CD14-positive monocyte (primary cell): ENCODE measurements at regions not wholly inside any gene's neighbourhood (a gene's known extent, or its start where the extent isn't known, plus 50 kb on each side); places are given as distances from the start of the nearest gene placed in this dataset.

Experiments
- DNase-seq, 3 donors: peaks; one replicate each; pipeline ENCODE4 v3.0.0-alpha.2; 2011 to 2022
- H2AFZ ChIP-seq: 2 replicates; pipeline ENCODE4 v1.6.0; 2012; ENCODE audit warnings: mild to moderate bottlenecking, low read depth, low read length, inconsistent platforms; ENCODE audit not compliant: insufficient read depth, poor library complexity, severe bottlenecking
- H3K27ac ChIP-seq, 2 donors: 1 replicate in 1 of 2; 2 replicates in 1 of 2; pipeline ENCODE4 v1.5.1; 2012 to 2013; ENCODE audit warnings: low read length in 2 of 2, control low read depth in 1 of 2, inconsistent platforms in 1 of 2, low read depth in 1 of 2, mild to moderate bottlenecking in 1 of 2
- H3K27me3 ChIP-seq, 2 donors: one replicate each; pipeline versions ENCODE4 v1.6.0 to v1.6.1; 2011 to 2013; ENCODE audit warnings: low read length in 2 of 2; ENCODE audit not compliant: control insufficient read depth in 2 of 2, insufficient read depth in 2 of 2
- H3K36me3 ChIP-seq, 2 donors: replicated peaks in 1 of 2; 1 replicate in 1 of 2; 2 replicates in 1 of 2; pipeline versions ENCODE4 v1.5.1 to v1.6.1; 2012 to 2013; ENCODE audit warnings: low read length in 2 of 2, control low read depth in 1 of 2, inconsistent platforms in 1 of 2, mild to moderate bottlenecking in 1 of 2; ENCODE audit not compliant: insufficient read depth in 2 of 2, control insufficient read depth in 1 of 2
- H3K4me1 ChIP-seq, 2 donors: 1 replicate in 1 of 2; 2 replicates in 1 of 2; pipeline versions ENCODE4 v1.5.1 to v1.6.1; 2012 to 2013; ENCODE audit warnings: low read length in 2 of 2, control low read depth in 1 of 2, inconsistent platforms in 1 of 2, mild to moderate bottlenecking in 1 of 2, moderate library complexity in 1 of 2; ENCODE audit not compliant: insufficient read depth in 2 of 2, control insufficient read depth in 1 of 2
- H3K4me2 ChIP-seq: replicated peaks from 2 replicates; pipeline ENCODE3; 2012; ENCODE audit warnings: low read length, moderate library complexity, mild to moderate bottlenecking; ENCODE audit not compliant: poor library complexity, severe bottlenecking; ENCODE audit errors: extremely low read depth
- H3K4me3 ChIP-seq, 3 experiments: fragments of 200-600 bp in 1 of 3; sonication (generic) in 1 of 3; replicated peaks in 1 of 3; 1 replicate in 2 of 3; 2 replicates in 1 of 3; pipeline ENCODE4 v1.5.1; 2011 to 2013; ENCODE audit warnings: low read length in 3 of 3, mild to moderate bottlenecking in 3 of 3, control low read depth in 2 of 3, low read depth in 2 of 3, inconsistent platforms in 1 of 3, moderate library complexity in 1 of 3
- H3K79me2 ChIP-seq: 2 replicates; pipeline ENCODE4 v1.6.0; 2012; ENCODE audit warnings: mild to moderate bottlenecking, control low read depth, inconsistent platforms, low read length, moderate library complexity; ENCODE audit not compliant: insufficient read depth
- H3K9ac ChIP-seq: 2 replicates; pipeline ENCODE4 v1.6.0; 2017; ENCODE audit warnings: low read length, mild to moderate bottlenecking; ENCODE audit not compliant: insufficient read depth, poor library complexity, severe bottlenecking
- H3K9me3 ChIP-seq, 2 donors: replicated peaks in 1 of 2; 1 replicate in 1 of 2; 2 replicates in 1 of 2; pipeline versions ENCODE4 v1.5.1 to v1.6.1; 2012 to 2013; ENCODE audit warnings: low read length in 2 of 2, control low read depth in 1 of 2; ENCODE audit not compliant: control insufficient read depth in 1 of 2, insufficient read depth in 1 of 2
- H4K20me1 ChIP-seq: 2 replicates; pipeline ENCODE4 v1.6.0; 2012; ENCODE audit warnings: mild to moderate bottlenecking, low read length, control low read depth, moderate library complexity; ENCODE audit not compliant: insufficient read depth
- H3K27ac Mint-ChIP-seq, 7 donors: one replicate each; pipeline ENCODE4 v1.8.0; 2020; ENCODE audit warnings: mild to moderate bottlenecking in 7 of 7, mixed read lengths in 7 of 7, moderate library complexity in 6 of 7, inconsistent platforms in 2 of 7
- H3K27me3 Mint-ChIP-seq, 3 donors: one replicate each; pipeline ENCODE4 v1.8.0; 2021 to 2022; ENCODE audit warnings: low read depth in 3 of 3, mild to moderate bottlenecking in 3 of 3, mixed read lengths in 3 of 3, moderate library complexity in 3 of 3, inconsistent platforms in 1 of 3
- H3K36me3 Mint-ChIP-seq, 2 donors: one replicate each; pipeline ENCODE4 v1.8.0; 2020; ENCODE audit warnings: mixed read lengths in 2 of 2, inconsistent platforms in 1 of 2, mild to moderate bottlenecking in 1 of 2
- H3K4me1 Mint-ChIP-seq: one replicate; pipeline ENCODE4 v1.8.0; 2020; ENCODE audit warnings: mild to moderate bottlenecking, mixed read lengths
- H3K4me3 Mint-ChIP-seq, 2 donors: one replicate each; pipeline ENCODE4 v1.8.0; 2020; ENCODE audit warnings: mild to moderate bottlenecking in 2 of 2, mixed read lengths in 2 of 2, moderate library complexity in 1 of 2
- H3K9me3 Mint-ChIP-seq, 7 donors: one replicate each; pipeline ENCODE4 v1.8.0; 2020 to 2022; ENCODE audit warnings: mixed read lengths in 7 of 7, mild to moderate bottlenecking in 6 of 7, moderate library complexity in 6 of 7, inconsistent platforms in 2 of 7
- CTCF ChIP-seq: fragments of 200-600 bp; IDR thresholded peaks from one replicate; pipeline ENCODE4 v1.8.0; 2022; ENCODE audit warnings: antibody characterized with exemption, mild to moderate bottlenecking
- WGBS: methylation state at CpG from one replicate; pipeline ENCODE4 v1.1.5; 2013; ENCODE audit warnings: missing lambda C conversion rate; ENCODE audit not compliant: insufficient coverage; 5-methylcytosine and 5-hydroxymethylcytosine counted together
- intact Hi-C, 2 donors: fragments of 100-400 bp; cut with micrococcal nuclease; formaldehyde crosslinking; loops; one replicate each; pipeline versions ENCODE4 v1.15.0 to v1.15.1; 2023

DNA sequence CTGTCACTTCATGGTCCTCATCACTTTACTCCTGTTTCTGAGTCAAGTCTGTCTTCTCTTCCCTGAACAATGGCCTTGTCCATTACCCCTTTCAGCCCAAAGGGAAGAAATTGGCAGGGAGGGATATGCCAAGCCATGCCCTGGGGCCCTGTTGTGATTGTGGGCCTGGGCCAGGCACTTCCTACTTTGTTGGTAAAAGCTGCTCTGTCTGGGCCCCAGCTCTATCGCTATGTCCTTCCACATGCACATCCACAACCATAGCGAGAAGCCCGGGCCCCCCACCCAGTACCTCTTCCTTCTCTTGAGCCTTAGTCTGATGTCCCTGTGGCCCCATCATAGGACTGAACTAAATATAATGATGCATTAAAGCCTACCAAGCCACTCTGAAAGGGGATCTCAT, 126.7 kb upstream of the RCN1 start:
- Mint-ChIP-seq H3K36me3 (no peaks in the 10 kb centered on the region), H3K27me3 (peaks cover 0 to 3% (median 2%) of the 10 kb centered on the region in 3 donors), H3K4me1 (no peaks in the 10 kb centered on the region), H3K4me3 (no peak overlapping the region), H3K9me3 (peaks cover 0 to 1% (median 0%) of the 10 kb centered on the region in 7 donors), H3K27ac (no peak overlapping the region)
- 100% methylated on average over 3 of the region's 3 CpGs for WGBS
- DNase-seq: no peak
- no peak overlapping the region for H3K27ac ChIP-seq
- H2AFZ ChIP-seq: no peak overlapping the region
- no peaks in the 10 kb centered on the region for H3K27me3 ChIP-seq
- no peaks in the 10 kb centered on the region for H4K20me1 ChIP-seq
- no peak overlapping the region for H3K4me2 ChIP-seq
- no peak overlapping the region for H3K4me3 ChIP-seq
- H3K4me1 ChIP-seq: no peaks in the 10 kb centered on the region
- no peak for TF ChIP-seq CTCF
- no peak overlapping the region for H3K9ac ChIP-seq
- no peaks in the 10 kb centered on the region for H3K9me3 ChIP-seq
- intact Hi-C loops: no loop called here
- H3K79me2 ChIP-seq: no peaks in the 10 kb centered on the region
- H3K36me3 ChIP-seq: no peaks in the 10 kb centered on the region

- Histone ChIP-seq H4K20me1 (no peaks in the 10 kb centered on the region), H3K4me2 (no peak overlapping the region), H3K27ac (no peak overlapping the region), H3K36me3 (no peaks in the 10 kb centered on the region), H3K9me3 (no peaks in the 10 kb centered on the region), H3K27me3 (no peaks in the 10 kb centered on the region), H3K4me3 (no peak overlapping the region), H3K79me2 (no peaks in the 10 kb centered on the region), H3K9ac (no peak overlapping the region), H3K4me1 (no peaks in the 10 kb centered on the region), H2AFZ (no peak overlapping the region)
- WGBS: 100% methylated on average over 1 of the region's 4 CpGs
- H3K4me3 Mint-ChIP-seq: no peak overlapping the region
- H3K4me1 Mint-ChIP-seq: peaks cover 5% of the 10 kb centered on the region
- H3K36me3 Mint-ChIP-seq: no peaks in the 10 kb centered on the region
- no peak for TF ChIP-seq CTCF
- intact Hi-C loops: no loop called here
- DNase-seq: no peak
- no peaks in the 10 kb centered on the region for H3K9me3 Mint-ChIP-seq
- peaks cover 1 to 3% (median 2%) of the 10 kb centered on the region in 3 donors for H3K27me3 Mint-ChIP-seq
- H3K27ac Mint-ChIP-seq: no peak overlapping the region
Observed at GRCh38 chr11:31960126-31960525, 130.7 kb upstream of the RCN1 start.
